GM20000 (cell line): ENCODE measurements at regions not wholly inside any gene's neighbourhood (a gene's known extent, or its start where the extent isn't known, plus 50 kb on each side); places are given as distances from the start of the nearest gene placed in this dataset.
A peak's percentile ranks its signal among the peaks of the same experiment; 100 is the strongest.

Experiments
- DNase-seq: peaks from one replicate; pipeline ENCODE4 v3.0.0; 2012; ENCODE audit warnings: low spot score
- TF ChIP-seq, protein P1 (sequence below): IDR thresholded peaks from 2 replicates; pipeline ENCODE4 v1.5.1; 2012; ENCODE audit warnings: mild to moderate bottlenecking, control low read depth; ENCODE audit errors: extremely low read depth, missing control alignments

DNA sequence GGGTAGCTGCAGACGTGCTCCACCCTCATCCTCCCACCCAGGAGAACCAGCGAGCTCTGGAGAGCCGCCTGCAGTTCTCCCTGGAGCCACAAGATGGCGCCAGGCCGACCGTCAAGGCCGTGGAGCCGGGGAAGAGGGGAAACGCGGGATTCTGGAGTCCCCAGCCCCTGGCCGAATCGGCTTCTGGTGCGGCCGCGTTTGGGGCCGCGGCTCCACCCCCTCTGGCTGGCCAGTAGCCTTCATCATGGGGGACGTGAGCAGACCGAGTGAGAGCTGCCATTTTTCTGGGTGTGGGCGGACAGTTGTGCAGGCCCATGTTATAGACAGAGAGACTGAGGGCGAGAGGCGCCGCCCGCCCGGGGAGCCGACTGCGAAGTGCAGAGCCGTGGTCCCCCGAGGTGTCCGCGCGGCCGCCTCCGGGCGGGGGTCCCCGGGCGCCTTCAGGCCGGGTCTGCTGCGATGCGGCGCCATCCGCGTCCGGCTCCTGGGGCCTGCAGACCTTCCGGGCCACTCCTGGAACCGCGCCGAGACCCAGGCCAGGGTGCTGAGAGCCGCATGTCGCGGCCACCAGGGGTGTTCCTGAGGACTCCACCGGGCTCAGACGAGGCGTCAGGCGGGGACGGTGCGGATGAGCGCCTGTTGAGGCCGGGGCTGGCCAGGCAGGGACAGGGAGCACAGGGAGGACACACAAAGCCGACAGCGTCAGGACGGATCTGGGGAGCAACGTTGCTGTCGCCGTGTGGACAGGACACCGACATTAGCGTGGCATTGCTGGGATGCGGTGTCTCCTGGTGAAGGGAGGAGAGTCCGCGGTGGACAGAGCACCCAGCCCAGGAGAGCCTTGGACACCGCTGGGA lies 418.2 kb upstream of the HS6ST1 start:
- TF ChIP-seq, protein P1, sequence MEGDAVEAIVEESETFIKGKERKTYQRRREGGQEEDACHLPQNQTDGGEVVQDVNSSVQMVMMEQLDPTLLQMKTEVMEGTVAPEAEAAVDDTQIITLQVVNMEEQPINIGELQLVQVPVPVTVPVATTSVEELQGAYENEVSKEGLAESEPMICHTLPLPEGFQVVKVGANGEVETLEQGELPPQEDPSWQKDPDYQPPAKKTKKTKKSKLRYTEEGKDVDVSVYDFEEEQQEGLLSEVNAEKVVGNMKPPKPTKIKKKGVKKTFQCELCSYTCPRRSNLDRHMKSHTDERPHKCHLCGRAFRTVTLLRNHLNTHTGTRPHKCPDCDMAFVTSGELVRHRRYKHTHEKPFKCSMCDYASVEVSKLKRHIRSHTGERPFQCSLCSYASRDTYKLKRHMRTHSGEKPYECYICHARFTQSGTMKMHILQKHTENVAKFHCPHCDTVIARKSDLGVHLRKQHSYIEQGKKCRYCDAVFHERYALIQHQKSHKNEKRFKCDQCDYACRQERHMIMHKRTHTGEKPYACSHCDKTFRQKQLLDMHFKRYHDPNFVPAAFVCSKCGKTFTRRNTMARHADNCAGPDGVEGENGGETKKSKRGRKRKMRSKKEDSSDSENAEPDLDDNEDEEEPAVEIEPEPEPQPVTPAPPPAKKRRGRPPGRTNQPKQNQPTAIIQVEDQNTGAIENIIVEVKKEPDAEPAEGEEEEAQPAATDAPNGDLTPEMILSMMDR: peak; percentile 98

DNA sequence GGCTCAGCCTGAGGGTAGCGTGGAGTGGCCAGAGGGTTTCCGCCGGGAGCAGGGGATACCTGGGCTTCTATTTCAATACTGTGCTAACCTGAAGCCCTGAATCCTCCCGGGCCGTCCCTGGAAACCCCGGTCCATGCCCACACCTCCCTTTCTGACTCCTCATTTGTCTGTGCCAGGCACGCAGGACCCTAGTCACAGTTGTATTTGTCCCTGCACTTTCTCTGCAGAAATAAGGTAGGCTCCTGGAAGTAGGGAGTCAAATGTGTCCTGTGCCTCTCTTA lies 418.8 kb upstream of the HS6ST1 start:
- no peak for DNase-seq
- TF ChIP-seq, protein P1: no peak

More for the DNA sequence above, 418.2 kb upstream of the HS6ST1 start:
- DNase-seq: peak; percentile 89

DNA sequence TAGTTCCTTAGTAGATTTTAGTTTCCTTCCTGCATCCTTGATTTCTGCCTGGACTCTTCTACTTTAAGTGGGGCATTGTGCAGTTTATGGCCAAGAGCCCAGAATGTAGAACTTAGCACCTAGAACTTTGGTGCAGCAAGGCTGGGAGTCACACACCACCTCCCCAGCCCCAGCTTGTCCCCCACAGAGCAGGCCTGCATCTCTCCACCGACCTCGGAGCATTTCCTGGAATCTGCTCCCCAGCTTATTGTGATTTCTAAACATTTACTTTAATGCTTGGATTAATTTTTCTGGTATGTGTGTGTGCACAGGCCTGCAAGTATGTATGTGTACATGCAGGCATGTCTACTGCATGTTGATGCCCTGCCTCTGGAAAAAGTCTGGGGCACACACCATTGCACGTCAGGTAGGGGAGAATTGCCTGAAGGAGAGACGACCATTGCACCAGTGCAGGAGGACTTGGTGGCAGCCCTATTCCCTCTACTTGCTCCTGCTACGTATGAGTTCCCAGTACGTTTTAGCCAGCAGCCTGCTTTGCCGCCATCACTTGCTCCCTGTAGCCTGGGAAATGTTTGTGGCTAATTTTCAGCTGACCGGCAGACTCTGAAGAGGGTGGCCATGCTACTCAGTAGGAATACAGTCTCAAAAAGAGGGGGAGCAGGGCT lies 419.9 kb upstream of the HS6ST1 start:
- TF ChIP-seq, protein P1: no peak
- DNase-seq: no peak

DNA sequence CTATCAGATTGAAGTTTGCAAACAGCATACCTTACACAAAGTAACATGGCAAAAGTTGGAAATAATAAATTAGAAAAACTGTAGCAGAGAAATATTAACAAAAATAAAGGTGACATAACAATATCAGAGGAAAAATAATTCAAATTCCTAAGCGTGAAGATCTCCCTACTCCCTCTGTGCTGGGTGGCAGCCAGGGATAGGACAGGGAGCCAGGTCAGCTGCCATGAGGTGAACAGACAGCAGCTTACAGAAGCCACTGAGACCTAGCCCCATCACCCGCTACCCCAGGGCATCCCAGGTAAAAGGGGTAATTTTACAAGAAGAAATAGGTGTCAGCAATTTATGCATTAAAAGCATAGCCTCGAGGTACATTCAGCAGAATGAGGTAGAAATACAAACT lies 423.8 kb upstream of the HS6ST1 start:
- DNase-seq: no peak
- TF ChIP-seq, protein P1: no peak

DNA sequence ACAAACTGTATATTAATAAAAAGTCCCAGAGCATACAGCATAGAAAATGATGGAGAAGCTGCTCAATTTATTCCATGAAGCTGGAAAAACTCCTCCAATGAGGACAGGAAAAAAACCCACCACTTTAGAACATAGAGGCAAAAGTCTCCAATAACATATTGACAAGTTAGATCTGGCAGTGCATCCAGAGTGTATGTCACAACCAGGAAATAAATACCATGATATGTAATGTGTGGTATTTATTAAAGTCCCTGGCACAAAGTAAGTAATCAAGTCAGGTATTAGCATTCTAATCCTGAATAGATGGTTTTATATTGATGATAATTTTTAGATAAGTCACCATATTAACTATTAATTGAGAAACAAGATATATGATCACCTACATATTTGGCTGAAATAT lies 427.3 kb upstream of the HS6ST1 start:
- TF ChIP-seq, protein P1: no peak
- DNase-seq: no peak

DNA sequence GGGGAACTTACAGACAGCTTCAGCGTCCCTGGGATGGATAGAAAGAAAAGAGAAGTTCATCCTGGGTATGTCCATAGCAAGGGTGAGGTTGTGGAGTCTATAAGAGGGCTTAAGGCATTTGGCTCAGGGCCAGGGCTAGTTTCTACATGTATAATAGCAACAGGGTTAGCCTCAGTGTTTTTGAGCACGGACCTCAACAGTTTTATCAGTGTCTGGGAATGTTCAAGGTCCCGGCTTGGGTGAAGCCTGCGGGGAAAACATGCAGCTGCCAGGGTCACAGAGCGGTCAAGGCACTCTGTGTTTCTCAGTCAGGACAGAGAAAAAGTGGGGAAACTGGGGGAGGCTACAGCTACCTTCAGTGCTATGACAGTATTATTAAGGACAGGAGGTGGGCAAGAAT lies 427.7 kb upstream of the HS6ST1 start:
- TF ChIP-seq, protein P1: no peak
- no peak for DNase-seq

DNA sequence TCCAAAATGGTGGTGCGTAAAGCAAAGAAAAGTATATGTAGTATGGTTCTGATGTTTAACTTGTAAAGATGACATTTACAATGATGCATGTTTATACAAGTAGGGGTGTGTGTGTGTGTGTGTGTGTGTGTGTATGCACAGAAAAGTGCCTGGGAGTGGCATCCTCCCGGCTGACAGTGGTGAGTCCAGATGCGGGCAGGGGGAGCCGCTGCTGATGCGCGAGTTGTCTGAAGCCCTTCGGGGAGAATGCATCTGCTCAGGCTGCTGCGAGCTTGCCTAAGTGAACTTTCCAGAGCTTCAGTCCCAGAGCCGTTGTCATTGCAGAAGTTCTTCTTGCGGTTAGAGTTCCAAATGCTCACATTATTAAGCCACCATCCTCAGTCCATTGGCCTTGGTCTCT lies 429.7 kb upstream of the HS6ST1 start:
- DNase-seq: no peak
- TF ChIP-seq, protein P1: no peak
